Thoracic aorta (tissue), 2 donors: ENCODE measurements at regions not wholly inside any gene's neighbourhood (a gene's known extent, or its start where the extent isn't known, plus 50 kb on each side); places are given as distances from the start of the nearest gene placed in this dataset.

Source experiments
- ATAC-seq: fragments of 150-250 bp; one replicate; pipeline ENCODE4 v1.8.0; 2017; ENCODE audit warnings: low read depth; ENCODE audit not compliant: insufficient number of reproducible peaks, low FRiP score
- DNase-seq: peaks from one replicate; pipeline ENCODE4 v3.0.0-alpha.2; 2020; ENCODE audit warnings: low spot score
- H3K27ac ChIP-seq, 2 donors: fragments of 200-600 bp; sonication (generic); 1 replicate in 1 of 2; 2 replicates in 1 of 2; pipeline ENCODE4 v1.5.1; 2016; ENCODE audit warnings: mild to moderate bottlenecking in 2 of 2, moderate library complexity in 2 of 2
- H3K27me3 ChIP-seq: fragments of 200-600 bp; sonication (generic); replicated peaks from 2 replicates; pipeline ENCODE4 v1.6.0; 2016; ENCODE audit warnings: mild to moderate bottlenecking; ENCODE audit not compliant: insufficient read depth
- H3K36me3 ChIP-seq: fragments of 200-600 bp; sonication (generic); one replicate; pipeline ENCODE4 v1.5.1; 2016
- H3K4me1 ChIP-seq, 2 donors: fragments of 200-600 bp; sonication (generic); 1 replicate in 1 of 2; 2 replicates in 1 of 2; pipeline versions ENCODE4 v1.5.1 to v1.6.0; 2016; ENCODE audit warnings: low read depth in 2 of 2, mild to moderate bottlenecking in 1 of 2; ENCODE audit not compliant: control insufficient read depth in 1 of 2
- H3K4me3 ChIP-seq: fragments of 200-600 bp; sonication (generic); 2 replicates; pipeline ENCODE4 v1.5.1; 2016; ENCODE audit warnings: mild to moderate bottlenecking
- H3K9me3 ChIP-seq: fragments of 200-600 bp; sonication (generic); 2 replicates; pipeline ENCODE4 v1.5.1; 2016
- TF ChIP-seq, protein P1 (sequence below): fragments of 200-600 bp; sonication (generic); IDR thresholded peaks from one replicate; pipeline ENCODE4 v1.5.1; 2019; ENCODE audit warnings: antibody characterized with exemption

DNA sequence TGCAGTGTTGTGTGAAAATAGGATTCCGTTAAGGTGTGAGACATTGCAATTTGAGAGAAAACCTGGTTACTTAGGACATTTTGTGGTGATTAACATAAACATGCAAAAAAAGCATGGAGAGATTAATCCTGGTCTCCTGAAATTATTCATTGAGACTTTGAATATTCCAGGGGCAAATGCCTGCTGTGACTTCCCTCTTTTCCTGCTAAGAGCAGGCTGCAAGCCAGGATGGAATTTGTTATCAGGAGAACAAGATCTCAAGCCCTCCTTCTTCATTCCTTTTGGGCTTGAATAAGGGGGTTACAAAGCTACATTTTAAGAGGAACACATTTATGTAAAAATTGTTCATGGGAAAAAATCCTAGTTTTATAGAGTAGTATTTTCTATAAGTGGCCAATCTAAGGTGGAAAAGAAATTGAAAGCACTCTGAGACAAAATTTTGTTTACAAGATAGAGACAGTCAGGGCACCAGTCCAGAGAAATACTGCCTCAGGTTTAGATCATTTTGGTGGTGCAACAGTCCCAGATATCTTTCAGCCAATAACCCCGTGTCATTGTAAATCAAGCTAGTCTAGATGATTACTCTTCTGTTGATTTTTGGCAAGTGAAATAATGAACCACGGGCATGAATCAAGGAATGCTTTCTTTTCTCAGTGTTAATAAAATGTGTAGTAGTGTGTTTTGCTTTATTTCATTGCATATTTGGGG, 1528.3 kb upstream of the AGA start:
- Histone ChIP-seq H3K4me1 (no peaks in the 10 kb centered on the region), H3K27me3 (no peaks in the 10 kb centered on the region), H3K4me3 (no peak overlapping the region), H3K27ac (no peak overlapping the region), H3K9me3 (no peaks in the 10 kb centered on the region), H3K36me3 (no peaks in the 10 kb centered on the region)
- ATAC-seq: no peak
- no peak for DNase-seq
- TF ChIP-seq, protein P1, sequence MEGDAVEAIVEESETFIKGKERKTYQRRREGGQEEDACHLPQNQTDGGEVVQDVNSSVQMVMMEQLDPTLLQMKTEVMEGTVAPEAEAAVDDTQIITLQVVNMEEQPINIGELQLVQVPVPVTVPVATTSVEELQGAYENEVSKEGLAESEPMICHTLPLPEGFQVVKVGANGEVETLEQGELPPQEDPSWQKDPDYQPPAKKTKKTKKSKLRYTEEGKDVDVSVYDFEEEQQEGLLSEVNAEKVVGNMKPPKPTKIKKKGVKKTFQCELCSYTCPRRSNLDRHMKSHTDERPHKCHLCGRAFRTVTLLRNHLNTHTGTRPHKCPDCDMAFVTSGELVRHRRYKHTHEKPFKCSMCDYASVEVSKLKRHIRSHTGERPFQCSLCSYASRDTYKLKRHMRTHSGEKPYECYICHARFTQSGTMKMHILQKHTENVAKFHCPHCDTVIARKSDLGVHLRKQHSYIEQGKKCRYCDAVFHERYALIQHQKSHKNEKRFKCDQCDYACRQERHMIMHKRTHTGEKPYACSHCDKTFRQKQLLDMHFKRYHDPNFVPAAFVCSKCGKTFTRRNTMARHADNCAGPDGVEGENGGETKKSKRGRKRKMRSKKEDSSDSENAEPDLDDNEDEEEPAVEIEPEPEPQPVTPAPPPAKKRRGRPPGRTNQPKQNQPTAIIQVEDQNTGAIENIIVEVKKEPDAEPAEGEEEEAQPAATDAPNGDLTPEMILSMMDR: no peak

DNA sequence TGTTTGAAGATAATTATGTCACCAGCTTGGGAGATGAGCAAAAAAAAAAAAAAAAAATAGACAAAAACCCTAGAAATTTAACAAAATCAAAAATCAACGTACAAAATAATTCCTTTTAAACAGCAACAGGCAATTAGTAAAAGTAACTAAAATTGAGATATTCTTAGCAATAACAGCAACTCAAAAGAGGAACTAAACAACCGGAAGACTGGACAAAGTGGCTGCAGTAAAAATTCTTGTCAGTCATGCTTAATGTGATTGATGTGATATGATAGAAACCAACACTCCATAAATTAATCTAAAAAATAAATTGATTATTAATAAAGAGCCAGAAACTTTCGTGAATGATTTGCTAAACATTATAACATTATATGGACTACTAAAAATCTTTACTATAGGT, 1534.6 kb upstream of the AGA start:
- Histone ChIP-seq H3K4me3 (no peak overlapping the region), H3K9me3 (no peaks in the 10 kb centered on the region), H3K4me1 (no peaks in the 10 kb centered on the region), H3K36me3 (no peaks in the 10 kb centered on the region), H3K27me3 (no peaks in the 10 kb centered on the region), H3K27ac (no peak overlapping the region)
- TF ChIP-seq, protein P1: no peak
- ATAC-seq: no peak
- no peak for DNase-seq

DNA sequence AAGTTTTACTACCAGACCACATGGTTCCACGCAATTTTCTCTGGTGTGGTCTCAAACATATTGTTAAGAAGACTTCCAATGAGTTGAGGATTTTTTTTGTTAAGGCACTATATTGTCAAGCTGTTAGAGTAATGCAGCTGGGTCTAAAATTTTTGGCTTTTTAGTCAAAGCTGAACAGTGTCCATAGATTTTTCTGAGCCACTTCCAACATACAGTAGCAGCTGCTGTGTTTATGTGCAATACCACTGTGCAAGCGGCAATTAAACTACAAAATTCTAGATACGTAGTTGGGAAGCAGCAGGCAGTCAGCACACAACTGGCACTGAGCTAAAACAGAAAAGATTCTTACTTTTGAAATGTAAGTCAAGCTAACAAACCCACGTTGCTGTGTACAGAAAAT, 1551.1 kb upstream of the AGA start:
- H3K4me1 ChIP-seq: no peaks in the 10 kb centered on the region
- ATAC-seq: no peak
- H3K9me3 ChIP-seq: no peaks in the 10 kb centered on the region
- H3K27ac ChIP-seq: no peak overlapping the region
- TF ChIP-seq, protein P1: no peak
- no peak overlapping the region for H3K4me3 ChIP-seq
- no peaks in the 10 kb centered on the region for H3K27me3 ChIP-seq
- no peaks in the 10 kb centered on the region for H3K36me3 ChIP-seq
- DNase-seq: no peak

DNA sequence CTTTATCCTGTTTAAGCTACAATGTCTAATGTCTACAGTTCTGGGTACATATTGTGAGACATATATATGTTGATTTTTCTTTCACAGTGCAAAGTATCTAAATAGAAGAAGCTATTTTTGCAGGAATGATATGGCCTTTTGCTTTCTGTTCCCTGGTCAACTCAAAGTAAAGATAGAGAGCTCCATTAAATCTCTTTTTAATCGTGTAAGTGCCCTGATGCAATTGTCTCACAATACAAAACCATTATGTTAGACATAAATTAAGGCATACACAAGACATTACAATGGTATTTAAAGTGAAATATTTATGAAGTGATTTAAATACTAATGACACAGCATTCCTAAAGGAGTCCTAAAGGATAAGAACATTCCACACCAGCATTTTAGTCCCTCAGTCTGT, 1559.7 kb upstream of the AGA start:
- ATAC-seq: no peak
- no peaks in the 10 kb centered on the region for H3K9me3 ChIP-seq
- no peak overlapping the region for H3K27ac ChIP-seq
- TF ChIP-seq, protein P1: no peak
- H3K36me3 ChIP-seq: no peaks in the 10 kb centered on the region
- no peaks in the 10 kb centered on the region for H3K4me1 ChIP-seq
- H3K27me3 ChIP-seq: no peaks in the 10 kb centered on the region
- H3K4me3 ChIP-seq: no peak overlapping the region
- DNase-seq: no peak

DNA sequence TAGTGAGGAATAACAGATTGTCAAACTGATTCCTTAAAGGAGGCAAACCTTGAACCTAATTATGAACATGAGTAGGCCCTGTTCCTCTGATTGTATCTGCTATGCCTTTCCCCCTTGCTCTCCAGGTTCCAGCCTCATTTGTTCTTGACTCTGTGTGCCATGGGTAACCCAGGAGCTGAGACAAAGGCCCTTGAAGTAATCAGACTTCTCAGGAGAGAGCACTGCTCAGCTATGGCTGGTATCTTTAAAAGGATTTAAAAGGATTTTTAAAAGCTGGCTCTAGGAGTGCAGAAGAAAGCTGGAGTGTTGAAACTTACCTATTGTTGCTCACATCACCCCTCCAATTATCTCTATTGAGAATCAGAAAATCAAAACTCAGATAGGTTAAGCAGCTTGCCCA, 1565.5 kb upstream of the AGA start:
- TF ChIP-seq, protein P1: no peak
- Histone ChIP-seq H3K27me3 (no peaks in the 10 kb centered on the region), H3K27ac (no peak overlapping the region), H3K4me1 (no peaks in the 10 kb centered on the region), H3K4me3 (no peak overlapping the region), H3K36me3 (no peaks in the 10 kb centered on the region), H3K9me3 (no peaks in the 10 kb centered on the region)
- DNase-seq (no peak), ATAC-seq (no peak)
